Fibroblast of pulmonary artery (primary cell): ENCODE measurements at regions not wholly inside any gene's neighbourhood (a gene's known extent, or its start where the extent isn't known, plus 50 kb on each side); places are given as distances from the start of the nearest gene placed in this dataset.

Experiments
- DNase-seq: peaks from one replicate; pipeline ENCODE4 v3.0.0-alpha.2; 2010; ENCODE audit warnings: low read depth
- H3K4me3 ChIP-seq: replicated peaks from 2 replicates; pipeline ENCODE4 v1.5.1; 2011; ENCODE audit warnings: low read depth, mild to moderate bottlenecking, control low read depth, low read length, moderate library complexity
- TF ChIP-seq, protein P1 (sequence below): IDR thresholded peaks from 2 replicates; pipeline ENCODE4 v1.5.1; 2011; ENCODE audit warnings: mild to moderate bottlenecking, control low read depth, low read length, inconsistent platforms; ENCODE audit errors: missing control alignments

DNA sequence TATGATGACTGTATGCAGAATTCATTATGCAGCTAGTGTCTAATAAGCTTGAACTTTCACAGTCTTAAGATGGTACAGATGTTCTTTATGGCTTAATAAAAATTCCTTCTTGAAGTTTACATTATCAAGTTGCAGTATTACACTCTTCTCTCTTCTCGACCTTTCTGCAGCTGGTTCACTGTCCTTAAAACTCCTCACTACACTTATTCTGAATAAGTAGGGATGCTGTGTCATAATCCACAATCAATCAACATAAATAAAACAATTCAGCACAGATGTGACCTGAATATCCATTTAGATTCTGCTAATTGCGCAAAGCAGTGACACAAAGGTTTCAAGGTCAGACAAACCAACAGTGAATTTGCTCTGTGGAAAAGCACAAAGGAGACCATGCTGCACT is 356.8 kb downstream of the SUCLG1 start:
- TF ChIP-seq, protein P1, sequence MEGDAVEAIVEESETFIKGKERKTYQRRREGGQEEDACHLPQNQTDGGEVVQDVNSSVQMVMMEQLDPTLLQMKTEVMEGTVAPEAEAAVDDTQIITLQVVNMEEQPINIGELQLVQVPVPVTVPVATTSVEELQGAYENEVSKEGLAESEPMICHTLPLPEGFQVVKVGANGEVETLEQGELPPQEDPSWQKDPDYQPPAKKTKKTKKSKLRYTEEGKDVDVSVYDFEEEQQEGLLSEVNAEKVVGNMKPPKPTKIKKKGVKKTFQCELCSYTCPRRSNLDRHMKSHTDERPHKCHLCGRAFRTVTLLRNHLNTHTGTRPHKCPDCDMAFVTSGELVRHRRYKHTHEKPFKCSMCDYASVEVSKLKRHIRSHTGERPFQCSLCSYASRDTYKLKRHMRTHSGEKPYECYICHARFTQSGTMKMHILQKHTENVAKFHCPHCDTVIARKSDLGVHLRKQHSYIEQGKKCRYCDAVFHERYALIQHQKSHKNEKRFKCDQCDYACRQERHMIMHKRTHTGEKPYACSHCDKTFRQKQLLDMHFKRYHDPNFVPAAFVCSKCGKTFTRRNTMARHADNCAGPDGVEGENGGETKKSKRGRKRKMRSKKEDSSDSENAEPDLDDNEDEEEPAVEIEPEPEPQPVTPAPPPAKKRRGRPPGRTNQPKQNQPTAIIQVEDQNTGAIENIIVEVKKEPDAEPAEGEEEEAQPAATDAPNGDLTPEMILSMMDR, result no peak
- H3K4me3 ChIP-seq, result no peak overlapping the region
- DNase-seq, result no peak

DNA sequence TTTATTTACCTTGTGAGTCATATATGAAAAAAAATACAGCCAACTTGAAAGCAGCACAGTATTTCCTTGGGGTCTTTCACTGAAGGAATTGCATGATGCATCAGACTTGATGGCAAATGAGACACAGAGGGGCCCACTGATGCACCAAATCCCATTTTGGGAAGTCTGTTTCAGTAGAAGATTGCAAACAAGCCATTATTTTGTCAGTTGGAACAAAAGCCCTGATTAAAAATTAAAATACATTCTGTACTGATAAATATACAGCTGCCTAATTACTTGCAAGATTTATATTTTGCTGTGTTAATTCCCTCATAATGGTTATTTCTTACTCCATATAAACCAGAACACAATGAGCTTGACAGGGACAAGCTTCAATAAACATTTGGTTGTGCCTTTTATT is 370.4 kb downstream of the SUCLG1 start:
- no peak overlapping the region for H3K4me3 ChIP-seq
- DNase-seq, result no peak
- TF ChIP-seq, protein P1, result no peak

DNA sequence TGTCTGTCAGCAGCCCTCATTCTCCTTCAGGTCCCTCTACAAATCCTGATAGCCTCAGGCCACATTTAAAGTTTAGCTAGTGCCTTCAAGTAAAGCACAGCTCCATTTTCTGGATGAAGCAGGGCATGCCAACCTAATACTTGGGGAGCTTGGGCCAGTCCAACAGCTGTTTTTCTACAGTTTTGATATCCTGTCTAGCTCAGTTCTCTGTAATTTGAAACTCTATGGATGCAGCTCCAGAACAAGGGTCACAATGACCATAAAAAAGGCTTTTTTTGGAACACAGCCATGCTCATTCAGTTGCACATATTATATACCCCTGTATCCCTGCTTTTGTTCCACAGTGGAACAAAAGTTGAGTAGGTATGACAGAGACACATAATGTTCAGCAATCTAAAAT is 373.5 kb downstream of the SUCLG1 start:
- DNase-seq, result no peak
- H3K4me3 ChIP-seq, result no peak overlapping the region
- TF ChIP-seq, protein P1, result no peak

DNA sequence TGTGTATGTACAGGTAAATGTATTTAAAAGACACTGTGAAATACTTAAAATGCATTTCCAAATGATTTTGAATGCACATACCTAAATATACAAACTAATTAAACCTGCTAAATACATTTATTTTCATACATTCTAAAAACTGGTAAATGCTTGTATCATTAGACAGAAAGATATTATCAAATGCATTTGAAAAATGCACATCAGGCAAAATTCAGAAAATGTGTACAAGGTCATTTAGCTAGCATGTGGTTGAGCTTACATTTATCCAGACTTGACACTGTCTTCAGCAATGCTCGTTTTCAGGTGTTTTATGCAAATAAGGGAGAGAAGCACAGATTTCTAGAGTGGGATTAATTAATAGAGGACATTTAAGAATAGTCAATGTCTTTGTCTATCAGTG is 374.2 kb downstream of the SUCLG1 start:
- DNase-seq, result no peak
- TF ChIP-seq, protein P1, result no peak
- H3K4me3 ChIP-seq, result no peak overlapping the region

DNA sequence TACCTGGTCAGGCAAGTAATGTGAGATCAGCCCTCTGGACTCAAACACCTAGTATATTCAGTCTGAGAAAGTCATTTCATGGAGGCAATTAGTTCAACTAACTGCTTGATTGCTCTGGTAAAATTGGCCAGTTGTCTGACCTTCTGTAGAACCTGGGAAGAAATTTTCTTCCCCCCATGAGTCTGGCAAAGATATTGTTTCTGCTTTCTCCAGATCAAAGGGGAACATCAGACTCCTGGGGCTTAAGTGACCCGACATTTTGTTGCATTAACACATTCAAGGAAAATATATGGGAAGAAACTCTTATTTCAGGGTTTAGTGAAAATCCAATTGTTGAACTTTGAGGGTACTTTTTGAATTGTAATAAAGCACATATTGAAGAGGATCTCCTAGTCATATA is 375.1 kb downstream of the SUCLG1 start:
- DNase-seq, result no peak
- TF ChIP-seq, protein P1, result no peak
- H3K4me3 ChIP-seq, result no peak overlapping the region

DNA sequence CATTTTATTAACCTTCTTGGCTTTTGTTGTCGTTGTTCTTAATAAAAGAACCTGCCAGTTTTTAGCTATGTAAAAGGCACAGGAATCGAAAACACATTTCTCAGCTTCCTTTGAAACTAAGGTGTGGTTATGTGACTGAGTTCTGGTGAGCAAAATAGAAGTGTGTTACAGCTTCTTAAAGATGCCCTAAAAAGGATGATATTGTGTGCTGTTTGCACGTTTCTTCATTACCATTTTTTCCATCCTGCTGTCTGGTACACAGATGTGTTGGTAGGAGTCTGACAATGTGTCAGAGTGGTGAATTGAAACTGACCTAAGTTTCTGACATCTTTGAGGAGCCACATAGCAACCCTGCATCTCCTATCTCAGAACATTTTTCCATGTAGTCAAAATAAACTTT is 380.6 kb downstream of the SUCLG1 start:
- no peak for DNase-seq
- H3K4me3 ChIP-seq, result no peak overlapping the region
- TF ChIP-seq, protein P1, result no peak

DNA sequence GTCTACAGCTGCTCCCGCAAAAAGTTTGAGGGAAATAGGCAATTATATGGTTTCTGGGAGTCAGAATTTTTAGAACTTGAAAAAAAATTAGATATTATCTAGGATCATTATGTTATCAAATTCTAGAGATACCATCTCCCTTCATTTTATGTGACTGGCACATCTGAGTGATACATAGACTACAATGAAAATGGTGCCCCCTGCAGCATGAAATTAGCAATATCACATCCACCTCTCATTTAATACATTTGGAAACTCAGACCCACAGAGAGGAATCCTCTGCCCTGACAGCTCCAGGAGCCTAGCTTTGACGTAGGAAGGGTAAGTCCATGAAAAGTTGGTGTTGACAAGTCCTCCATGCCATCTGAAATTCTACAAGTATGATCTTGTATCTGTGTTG is 381.6 kb downstream of the SUCLG1 start:
- TF ChIP-seq, protein P1, result peak; percentile 11
- DNase-seq, result peak; percentile 1
- H3K4me3 ChIP-seq, result no peak overlapping the region
